Astrocyte of the spinal cord (primary cell): ENCODE measurements at regions not wholly inside any gene's neighbourhood (a gene's known extent, or its start where the extent isn't known, plus 50 kb on each side); places are given as distances from the start of the nearest gene placed in this dataset.
"Not testable (repeated sequence)": the region's sequence is repeated elsewhere in the genome, so short reads cannot be mapped to it uniquely, and the experiment has no call there.

ENCODE experiments used
- DNase-seq: peaks from one replicate; pipeline ENCODE4 v3.0.0; 2011; ENCODE audit warnings: low read depth, low spot score
- H3K4me3 ChIP-seq: 2 replicates; pipeline ENCODE4 v1.5.1; 2011; ENCODE audit warnings: low read depth, mild to moderate bottlenecking, low read length, moderate library complexity
- in situ Hi-C: cut with HindIII; loops from 2 replicates; pipeline ENCODE4 v1.10.0; 2017; ENCODE audit warnings: low sequenced_read_pairs
- TF ChIP-seq, protein P1 (sequence below): IDR thresholded peaks from 2 replicates; pipeline ENCODE4 v1.5.1; 2012; ENCODE audit warnings: low read depth, mild to moderate bottlenecking, low read length, inconsistent platforms

DNA sequence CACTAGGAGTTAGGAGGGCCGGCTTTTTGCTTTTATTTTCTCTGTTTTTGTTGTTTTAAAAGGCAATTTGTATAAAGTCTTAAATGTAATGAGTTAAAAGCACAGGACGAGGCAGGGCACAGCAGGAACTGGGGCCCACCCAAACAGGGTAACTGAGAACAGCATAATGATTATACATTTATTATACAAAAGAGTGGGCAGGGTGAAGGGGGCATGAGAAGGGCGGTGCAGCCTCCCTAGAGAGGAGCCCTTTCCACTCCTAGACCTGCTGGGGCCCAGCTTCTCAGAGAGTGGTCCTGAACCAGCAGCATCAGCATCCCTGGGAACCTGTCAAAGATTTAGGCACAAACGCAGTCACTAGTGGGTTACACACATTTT is 438.0 kb downstream of the AGTPBP1 start:
- DNase-seq, result no peak
- no peak overlapping the region for H3K4me3 ChIP-seq
- TF ChIP-seq, protein P1, sequence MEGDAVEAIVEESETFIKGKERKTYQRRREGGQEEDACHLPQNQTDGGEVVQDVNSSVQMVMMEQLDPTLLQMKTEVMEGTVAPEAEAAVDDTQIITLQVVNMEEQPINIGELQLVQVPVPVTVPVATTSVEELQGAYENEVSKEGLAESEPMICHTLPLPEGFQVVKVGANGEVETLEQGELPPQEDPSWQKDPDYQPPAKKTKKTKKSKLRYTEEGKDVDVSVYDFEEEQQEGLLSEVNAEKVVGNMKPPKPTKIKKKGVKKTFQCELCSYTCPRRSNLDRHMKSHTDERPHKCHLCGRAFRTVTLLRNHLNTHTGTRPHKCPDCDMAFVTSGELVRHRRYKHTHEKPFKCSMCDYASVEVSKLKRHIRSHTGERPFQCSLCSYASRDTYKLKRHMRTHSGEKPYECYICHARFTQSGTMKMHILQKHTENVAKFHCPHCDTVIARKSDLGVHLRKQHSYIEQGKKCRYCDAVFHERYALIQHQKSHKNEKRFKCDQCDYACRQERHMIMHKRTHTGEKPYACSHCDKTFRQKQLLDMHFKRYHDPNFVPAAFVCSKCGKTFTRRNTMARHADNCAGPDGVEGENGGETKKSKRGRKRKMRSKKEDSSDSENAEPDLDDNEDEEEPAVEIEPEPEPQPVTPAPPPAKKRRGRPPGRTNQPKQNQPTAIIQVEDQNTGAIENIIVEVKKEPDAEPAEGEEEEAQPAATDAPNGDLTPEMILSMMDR, result no peak
- in situ Hi-C loops, result no loop called here

- TF ChIP-seq, protein P1, result no peak
- no peak overlapping the region for H3K4me3 ChIP-seq
- no peak for DNase-seq
- in situ Hi-C loops, result no loop called here
Observed at GRCh38 chr9:85302938-85303756, 438.6 kb downstream of the AGTPBP1 start.

GRCh38 chr9:85298499-85298898 is 443.3 kb downstream of the AGTPBP1 start:
- TF ChIP-seq, protein P1, result no peak
- in situ Hi-C loops, result no loop called here
- no peak overlapping the region for H3K4me3 ChIP-seq
- DNase-seq, result no peak

- DNase-seq, H3K4me3 ChIP-seq, in situ Hi-C loops: not testable (repeated sequence)
Observed at GRCh38 chr9:85295244-85295643, 446.5 kb downstream of the AGTPBP1 start.

- TF ChIP-seq, protein P1, result no peak
- no peak for DNase-seq
- in situ Hi-C loops, result no loop called here
- H3K4me3 ChIP-seq, result no peak overlapping the region
Observed at GRCh38 chr9:85292261-85292660, 449.5 kb downstream of the AGTPBP1 start.

DNA sequence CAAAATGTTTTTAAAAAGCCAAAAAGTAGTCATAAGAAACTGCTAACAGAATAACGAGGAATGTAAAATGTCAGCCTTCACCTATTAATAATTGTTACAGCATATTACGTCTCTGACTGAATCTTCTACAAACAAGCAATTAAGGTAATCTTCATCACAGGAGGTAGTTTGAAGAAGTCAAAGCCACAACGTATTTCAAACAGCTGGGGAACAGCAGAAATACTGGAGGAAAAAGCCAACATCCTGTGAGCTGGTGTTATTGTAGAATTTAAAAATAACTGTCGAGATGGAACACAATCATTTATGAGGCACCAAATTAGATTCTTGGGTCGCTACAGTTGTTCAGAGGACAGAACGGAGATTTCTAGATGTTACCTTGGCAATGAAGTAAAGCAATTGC is 450.5 kb downstream of the AGTPBP1 start:
- TF ChIP-seq, protein P1, result no peak
- DNase-seq, result no peak
- in situ Hi-C loops, result no loop called here
- no peak overlapping the region for H3K4me3 ChIP-seq

- TF ChIP-seq, protein P1, result no peak
- in situ Hi-C loops, result no loop called here
- no peak overlapping the region for H3K4me3 ChIP-seq
- no peak for DNase-seq
Observed at GRCh38 chr9:85290019-85290418, 451.7 kb downstream of the AGTPBP1 start.
